ENCODE measurements at regions not wholly inside any gene's neighbourhood (a gene's known extent, or its start where the extent isn't known, plus 50 kb on each side); places are given as distances from the start of the nearest gene placed in this dataset.
"Not testable (repeated sequence)": the region's sequence is repeated elsewhere in the genome, so short reads cannot be mapped to it uniquely, and the experiment has no call there.

DNA sequence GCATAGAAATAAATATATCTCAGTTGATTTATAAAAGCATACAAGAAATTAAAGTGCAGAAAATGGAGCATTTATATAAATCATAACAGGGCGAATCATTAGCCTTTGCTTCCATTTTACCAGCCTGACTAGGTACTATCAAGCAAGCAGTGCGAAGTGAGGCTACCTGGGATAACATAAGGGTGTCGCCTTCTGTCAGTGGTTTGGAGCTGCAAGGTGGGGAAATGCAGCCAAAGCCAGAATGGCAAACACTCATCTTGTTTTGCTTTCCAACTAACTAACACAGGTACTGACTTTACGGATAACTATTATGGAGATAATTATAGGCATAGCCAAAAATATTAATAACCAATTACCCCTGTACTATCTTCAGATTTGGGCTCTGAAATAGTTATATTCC, 1459.8 kb downstream of the RAPGEF2 start:
- H3K4me1 Mint-ChIP-seq = no peaks in the 10 kb centered on the region
- H3K9me3 Mint-ChIP-seq = no peaks in the 10 kb centered on the region
- H3K27ac Mint-ChIP-seq (ENCODE audit: unreplicated experiment) = no peak overlapping the region
- H3K36me3 Mint-ChIP-seq (ENCODE audit: low read depth) = no peaks in the 10 kb centered on the region
- no peak overlapping the region for H3K4me3 Mint-ChIP-seq
- TF ChIP-seq, protein P1, sequence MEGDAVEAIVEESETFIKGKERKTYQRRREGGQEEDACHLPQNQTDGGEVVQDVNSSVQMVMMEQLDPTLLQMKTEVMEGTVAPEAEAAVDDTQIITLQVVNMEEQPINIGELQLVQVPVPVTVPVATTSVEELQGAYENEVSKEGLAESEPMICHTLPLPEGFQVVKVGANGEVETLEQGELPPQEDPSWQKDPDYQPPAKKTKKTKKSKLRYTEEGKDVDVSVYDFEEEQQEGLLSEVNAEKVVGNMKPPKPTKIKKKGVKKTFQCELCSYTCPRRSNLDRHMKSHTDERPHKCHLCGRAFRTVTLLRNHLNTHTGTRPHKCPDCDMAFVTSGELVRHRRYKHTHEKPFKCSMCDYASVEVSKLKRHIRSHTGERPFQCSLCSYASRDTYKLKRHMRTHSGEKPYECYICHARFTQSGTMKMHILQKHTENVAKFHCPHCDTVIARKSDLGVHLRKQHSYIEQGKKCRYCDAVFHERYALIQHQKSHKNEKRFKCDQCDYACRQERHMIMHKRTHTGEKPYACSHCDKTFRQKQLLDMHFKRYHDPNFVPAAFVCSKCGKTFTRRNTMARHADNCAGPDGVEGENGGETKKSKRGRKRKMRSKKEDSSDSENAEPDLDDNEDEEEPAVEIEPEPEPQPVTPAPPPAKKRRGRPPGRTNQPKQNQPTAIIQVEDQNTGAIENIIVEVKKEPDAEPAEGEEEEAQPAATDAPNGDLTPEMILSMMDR (conservative IDR thresholded peaks at IDR 0.05) = no peak
- H3K27me3 Mint-ChIP-seq (ENCODE audit: low read depth) = no peaks in the 10 kb centered on the region
- DNase-seq (ENCODE audit: low read depth, low spot score) = no peak

DNA sequence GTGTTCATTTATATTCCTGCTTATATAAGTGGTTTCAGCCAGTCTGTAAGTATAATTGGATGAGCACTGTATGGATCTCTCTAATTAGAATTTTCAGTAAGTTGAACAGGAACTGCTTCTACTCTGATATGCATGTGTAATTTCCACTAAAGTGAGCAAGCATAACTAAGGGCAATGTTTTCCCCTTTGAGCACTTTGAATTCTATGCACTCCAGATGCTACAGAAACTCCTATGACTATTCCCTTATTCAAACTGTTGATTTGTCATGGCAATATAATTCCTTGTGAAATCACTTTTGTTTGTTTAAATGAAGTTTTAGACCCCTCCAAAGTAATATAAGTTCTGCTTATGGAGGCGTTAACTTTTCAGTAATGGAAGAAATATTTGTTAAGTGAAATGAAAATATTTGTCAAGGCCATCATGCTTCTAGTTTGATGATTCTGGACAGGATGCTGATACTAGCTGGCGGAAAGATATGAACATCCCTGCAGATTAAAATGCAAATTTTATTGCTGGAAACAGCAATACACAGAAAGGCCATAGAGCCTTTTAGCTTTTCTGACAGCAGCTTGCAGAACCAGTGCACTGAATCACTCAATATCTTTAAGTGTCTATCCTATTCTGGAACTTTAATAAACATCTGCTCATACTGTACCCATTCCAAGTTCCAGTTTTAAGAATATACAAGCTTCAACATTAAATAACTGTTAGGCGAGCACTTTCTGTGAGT, 1460.8 kb downstream of the RAPGEF2 start:
- H3K27ac Mint-ChIP-seq (ENCODE audit: unreplicated experiment) = no peak overlapping the region
- no peak overlapping the region for H3K4me3 Mint-ChIP-seq
- DNase-seq (ENCODE audit: low read depth, low spot score) = no peak
- H3K4me1 Mint-ChIP-seq = no peaks in the 10 kb centered on the region
- H3K27me3 Mint-ChIP-seq (ENCODE audit: low read depth) = no peaks in the 10 kb centered on the region
- H3K36me3 Mint-ChIP-seq (ENCODE audit: low read depth) = no peaks in the 10 kb centered on the region
- no peaks in the 10 kb centered on the region for H3K9me3 Mint-ChIP-seq
- TF ChIP-seq, protein P1 (conservative IDR thresholded peaks at IDR 0.05) = no peak

DNA sequence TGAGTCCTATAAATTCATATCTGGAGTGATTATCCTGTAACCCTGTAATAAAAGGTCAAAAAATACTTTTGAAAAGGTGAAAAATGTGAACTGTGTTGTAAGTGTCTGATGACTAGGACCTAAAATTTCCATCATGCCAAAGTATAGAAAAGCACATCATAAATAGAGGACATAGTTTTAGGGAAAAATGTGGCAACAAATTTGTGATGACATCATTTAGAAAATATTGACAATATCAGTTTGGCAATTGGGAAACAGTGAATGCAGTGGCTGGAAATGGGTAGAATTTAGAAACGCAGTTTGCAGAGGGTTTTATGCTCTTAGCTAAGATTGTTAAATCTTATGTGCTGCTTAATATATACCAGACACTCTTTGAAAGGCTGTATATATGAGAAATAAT, 1464.8 kb downstream of the RAPGEF2 start:
- H3K36me3 Mint-ChIP-seq (ENCODE audit: low read depth) = no peaks in the 10 kb centered on the region
- no peak overlapping the region for H3K27ac Mint-ChIP-seq (ENCODE audit: unreplicated experiment)
- TF ChIP-seq, protein P1 (conservative IDR thresholded peaks at IDR 0.05) = no peak
- H3K27me3 Mint-ChIP-seq (ENCODE audit: low read depth) = no peaks in the 10 kb centered on the region
- no peak overlapping the region for H3K4me3 Mint-ChIP-seq
- no peaks in the 10 kb centered on the region for H3K9me3 Mint-ChIP-seq
- H3K4me1 Mint-ChIP-seq = no peaks in the 10 kb centered on the region
- DNase-seq (ENCODE audit: low read depth, low spot score) = no peak

DNA sequence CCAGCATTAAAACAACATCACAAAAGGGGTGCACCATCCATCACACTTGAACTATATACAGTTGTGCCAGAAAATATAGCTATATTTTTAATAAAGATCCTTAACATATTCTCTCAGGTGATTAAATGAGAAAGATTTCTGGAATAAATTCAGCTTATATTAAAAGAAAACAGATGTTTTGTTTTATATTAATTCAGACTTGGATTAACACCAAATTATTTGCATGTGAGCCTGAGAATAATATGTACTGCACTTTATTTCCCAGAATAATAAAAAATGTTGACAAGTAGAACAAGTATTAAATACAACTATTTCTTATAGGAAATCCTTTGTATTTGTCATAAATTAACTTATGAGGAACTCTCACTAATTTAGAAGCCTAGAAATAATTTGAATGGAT, 1467.4 kb downstream of the RAPGEF2 start:
- Mint-ChIP-seq H3K27me3 (ENCODE audit: low read depth) (no peaks in the 10 kb centered on the region), H3K9me3 (no peaks in the 10 kb centered on the region), H3K4me3 (no peak overlapping the region), H3K4me1 (no peaks in the 10 kb centered on the region), H3K27ac (ENCODE audit: unreplicated experiment) (no peak overlapping the region), H3K36me3 (ENCODE audit: low read depth) (no peaks in the 10 kb centered on the region)
- DNase-seq (ENCODE audit: low read depth, low spot score) = no peak
- TF ChIP-seq, protein P1 (conservative IDR thresholded peaks at IDR 0.05) = no peak

DNA sequence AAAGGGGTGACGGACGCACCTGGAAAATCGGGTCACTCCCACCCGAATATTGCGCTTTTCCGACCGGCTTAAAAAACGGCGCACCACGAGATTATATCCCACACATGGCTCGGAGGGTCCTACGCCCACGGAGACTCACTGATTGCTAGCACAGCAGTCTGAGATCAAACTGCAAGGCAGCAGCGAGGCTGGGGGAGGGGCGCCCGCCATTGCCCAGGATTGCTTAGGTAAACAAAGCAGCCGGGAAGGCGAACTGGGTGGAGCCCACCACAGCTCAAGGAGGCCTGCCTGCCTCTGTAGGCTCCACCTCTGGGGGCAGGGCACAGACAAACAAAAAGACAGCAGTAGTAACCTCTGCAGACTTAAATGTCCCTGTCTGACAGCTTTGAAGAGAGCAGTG, 1471.4 kb downstream of the RAPGEF2 start:
- H3K27me3 Mint-ChIP-seq (ENCODE audit: low read depth); H3K4me3 Mint-ChIP-seq; DNase-seq (ENCODE audit: low read depth, low spot score); H3K27ac Mint-ChIP-seq (ENCODE audit: unreplicated experiment); H3K9me3 Mint-ChIP-seq; H3K4me1 Mint-ChIP-seq; H3K36me3 Mint-ChIP-seq (ENCODE audit: low read depth): not testable (repeated sequence)

GRCh38 chr4:160580581-160580980, 1477.7 kb downstream of the RAPGEF2 start:
- no peak for DNase-seq (ENCODE audit: low read depth, low spot score)
- TF ChIP-seq, protein P1 (conservative IDR thresholded peaks at IDR 0.05) = no peak
- peaks cover 2% of the 10 kb centered on the region for H3K36me3 Mint-ChIP-seq (ENCODE audit: low read depth)
- H3K4me3 Mint-ChIP-seq = no peak overlapping the region
- H3K27me3 Mint-ChIP-seq (ENCODE audit: low read depth) = no peaks in the 10 kb centered on the region
- H3K4me1 Mint-ChIP-seq = no peaks in the 10 kb centered on the region
- no peak overlapping the region for H3K27ac Mint-ChIP-seq (ENCODE audit: unreplicated experiment)
- peaks cover 2% of the 10 kb centered on the region for H3K9me3 Mint-ChIP-seq

All from neural crest cell (in vitro differentiated cells).